ENCODE measurements at regions not wholly inside any gene's neighbourhood (a gene's known extent, or its start where the extent isn't known, plus 50 kb on each side); places are given as distances from the start of the nearest gene placed in this dataset.

DNA sequence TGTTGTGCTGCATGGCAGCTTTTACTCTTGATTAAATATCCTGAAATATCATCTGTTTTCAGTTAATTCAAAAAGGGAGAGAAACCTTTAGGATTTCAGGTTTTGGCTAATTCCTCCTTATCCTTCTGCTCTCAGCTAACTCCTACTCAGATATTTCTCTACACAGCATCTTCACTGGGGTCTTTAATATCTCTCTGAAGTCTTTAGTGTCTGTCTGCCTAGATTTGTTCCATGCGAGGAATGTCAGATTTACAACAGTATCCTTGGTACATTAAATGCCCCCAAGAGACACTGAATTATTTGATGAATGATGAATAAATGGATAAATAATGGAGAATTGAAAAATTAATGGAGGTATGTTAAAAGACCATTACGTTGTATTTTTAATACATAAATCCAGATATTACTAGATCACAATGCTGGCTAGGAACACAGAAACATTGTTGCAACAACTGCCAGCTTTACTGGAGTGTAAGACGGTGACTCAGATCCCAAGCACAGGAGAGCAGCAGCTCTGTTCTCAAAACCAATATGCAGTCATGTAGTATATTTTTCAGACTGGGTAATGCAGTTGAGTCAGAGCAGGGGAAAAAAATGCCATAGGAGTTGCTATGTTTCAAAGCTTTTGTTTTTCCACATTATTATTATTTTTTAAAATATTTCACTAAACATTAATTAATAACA is 388.0 kb upstream of the SYT4 start:
- intact Hi-C loops (cut with DNase I; ENCODE audit: low total_unique reads), result no loop called here
- DNase-seq, result no peak
- TF ChIP-seq, protein P1, sequence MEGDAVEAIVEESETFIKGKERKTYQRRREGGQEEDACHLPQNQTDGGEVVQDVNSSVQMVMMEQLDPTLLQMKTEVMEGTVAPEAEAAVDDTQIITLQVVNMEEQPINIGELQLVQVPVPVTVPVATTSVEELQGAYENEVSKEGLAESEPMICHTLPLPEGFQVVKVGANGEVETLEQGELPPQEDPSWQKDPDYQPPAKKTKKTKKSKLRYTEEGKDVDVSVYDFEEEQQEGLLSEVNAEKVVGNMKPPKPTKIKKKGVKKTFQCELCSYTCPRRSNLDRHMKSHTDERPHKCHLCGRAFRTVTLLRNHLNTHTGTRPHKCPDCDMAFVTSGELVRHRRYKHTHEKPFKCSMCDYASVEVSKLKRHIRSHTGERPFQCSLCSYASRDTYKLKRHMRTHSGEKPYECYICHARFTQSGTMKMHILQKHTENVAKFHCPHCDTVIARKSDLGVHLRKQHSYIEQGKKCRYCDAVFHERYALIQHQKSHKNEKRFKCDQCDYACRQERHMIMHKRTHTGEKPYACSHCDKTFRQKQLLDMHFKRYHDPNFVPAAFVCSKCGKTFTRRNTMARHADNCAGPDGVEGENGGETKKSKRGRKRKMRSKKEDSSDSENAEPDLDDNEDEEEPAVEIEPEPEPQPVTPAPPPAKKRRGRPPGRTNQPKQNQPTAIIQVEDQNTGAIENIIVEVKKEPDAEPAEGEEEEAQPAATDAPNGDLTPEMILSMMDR (IDR thresholded peaks at IDR 0.05), result no peak
- Histone ChIP-seq H3K9me3 (no peaks in the 10 kb centered on the region), H3K4me1 (no peaks in the 10 kb centered on the region), H3K4me3 (no peak overlapping the region), H3K27ac (no peak overlapping the region), H3K27me3 (no peaks in the 10 kb centered on the region), H3K36me3 (no peaks in the 10 kb centered on the region)

DNA sequence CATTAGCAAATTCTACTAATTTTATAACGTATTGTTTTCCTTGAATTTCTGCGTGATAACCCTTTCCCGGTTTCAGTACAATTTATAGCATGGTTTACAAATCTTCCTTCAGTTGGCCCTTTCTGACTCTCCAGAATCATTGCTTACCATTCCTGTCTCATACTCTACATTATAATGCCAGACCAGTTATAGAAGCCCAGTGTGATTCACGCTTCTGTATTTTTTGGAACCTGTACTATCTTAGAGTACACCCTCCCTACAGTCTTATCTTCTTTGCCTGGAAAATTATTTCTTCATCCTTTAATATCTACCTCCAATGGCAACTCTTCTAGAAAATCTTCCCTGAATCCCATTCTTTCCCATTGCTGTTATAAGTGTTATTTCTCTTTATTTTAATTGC is 391.6 kb upstream of the SYT4 start:
- no peak for DNase-seq
- H3K36me3 ChIP-seq, result no peaks in the 10 kb centered on the region
- intact Hi-C loops (cut with DNase I; ENCODE audit: low total_unique reads), result no loop called here
- TF ChIP-seq, protein P1 (IDR thresholded peaks at IDR 0.05), result no peak
- no peaks in the 10 kb centered on the region for H3K9me3 ChIP-seq
- no peak overlapping the region for H3K4me3 ChIP-seq
- no peaks in the 10 kb centered on the region for H3K4me1 ChIP-seq
- no peak overlapping the region for H3K27ac ChIP-seq
- H3K27me3 ChIP-seq, result no peaks in the 10 kb centered on the region

DNA sequence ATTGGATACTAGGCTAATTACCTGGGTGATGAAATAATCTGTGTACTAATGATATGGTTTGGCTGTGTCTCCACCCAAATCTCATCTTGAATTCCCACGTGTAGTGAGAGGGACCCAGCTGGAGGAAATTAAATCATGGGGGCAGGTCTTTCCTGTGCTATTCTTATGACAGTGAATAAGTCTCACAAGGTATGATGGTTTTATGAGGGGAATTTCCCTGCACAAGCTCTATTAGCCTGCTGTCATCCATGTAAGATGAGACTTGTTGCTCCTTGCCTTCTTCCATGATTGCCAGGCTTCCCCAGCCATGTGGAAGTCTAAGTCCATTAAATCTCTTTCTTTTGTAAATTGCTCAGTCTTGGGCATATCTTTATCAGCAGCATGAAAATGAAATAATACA is 394.1 kb upstream of the SYT4 start:
- H3K4me1 ChIP-seq, result no peaks in the 10 kb centered on the region
- H3K27ac ChIP-seq, result no peak overlapping the region
- H3K4me3 ChIP-seq, result no peak overlapping the region
- no peaks in the 10 kb centered on the region for H3K27me3 ChIP-seq
- intact Hi-C loops (cut with DNase I; ENCODE audit: low total_unique reads), result no loop called here
- no peaks in the 10 kb centered on the region for H3K36me3 ChIP-seq
- no peak for DNase-seq
- H3K9me3 ChIP-seq, result no peaks in the 10 kb centered on the region
- TF ChIP-seq, protein P1 (IDR thresholded peaks at IDR 0.05), result no peak

DNA sequence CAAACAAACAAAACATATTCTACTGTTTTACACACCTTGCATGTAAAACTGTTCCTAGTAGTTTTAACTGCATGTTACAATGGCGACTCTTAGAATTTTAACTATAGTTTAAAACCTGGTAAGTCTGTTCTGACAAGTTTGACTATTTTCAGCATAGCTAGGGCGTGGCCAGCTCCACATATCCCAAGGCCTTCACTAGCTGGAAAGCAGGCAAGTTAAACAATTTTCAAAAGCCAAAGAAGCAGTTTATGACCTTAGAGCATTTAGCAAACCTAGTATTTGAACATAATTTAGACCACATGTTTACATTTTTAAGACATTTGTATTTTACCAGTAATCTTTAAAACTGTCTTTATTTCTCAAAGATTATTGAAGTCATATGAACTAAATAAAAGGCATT is 402.8 kb upstream of the SYT4 start:
- no peak overlapping the region for H3K27ac ChIP-seq
- H3K4me1 ChIP-seq, result no peaks in the 10 kb centered on the region
- H3K4me3 ChIP-seq, result no peak overlapping the region
- H3K27me3 ChIP-seq, result no peaks in the 10 kb centered on the region
- no peak for DNase-seq
- intact Hi-C loops (cut with DNase I; ENCODE audit: low total_unique reads), result no loop called here
- no peaks in the 10 kb centered on the region for H3K9me3 ChIP-seq
- TF ChIP-seq, protein P1 (IDR thresholded peaks at IDR 0.05), result no peak
- H3K36me3 ChIP-seq, result no peaks in the 10 kb centered on the region

DNA sequence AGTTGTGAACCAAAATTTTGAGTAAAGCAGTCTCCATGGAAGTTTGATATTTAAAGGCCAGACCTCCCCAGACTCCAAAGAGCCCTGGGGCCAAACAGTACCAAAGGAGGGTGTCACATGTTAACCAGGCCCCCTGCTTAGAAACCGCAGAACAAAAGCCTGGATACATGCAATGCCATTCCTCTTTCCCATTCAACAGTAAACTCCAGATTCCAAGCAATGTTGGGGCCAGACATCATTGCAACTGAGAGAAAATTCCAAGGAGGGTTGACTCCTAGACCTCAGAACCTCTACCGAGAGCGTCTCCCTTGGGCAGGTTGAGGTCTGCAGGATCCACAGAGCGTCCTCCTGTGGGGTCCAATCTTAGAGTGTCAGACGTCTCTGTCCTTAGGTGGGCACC is 404.4 kb upstream of the SYT4 start:
- Histone ChIP-seq H3K27me3 (no peaks in the 10 kb centered on the region), H3K27ac (no peak overlapping the region), H3K4me1 (no peaks in the 10 kb centered on the region), H3K4me3 (no peak overlapping the region), H3K9me3 (no peaks in the 10 kb centered on the region), H3K36me3 (no peaks in the 10 kb centered on the region)
- intact Hi-C loops (cut with DNase I; ENCODE audit: low total_unique reads), result no loop called here
- no peak for DNase-seq
- TF ChIP-seq, protein P1 (IDR thresholded peaks at IDR 0.05), result no peak

DNA sequence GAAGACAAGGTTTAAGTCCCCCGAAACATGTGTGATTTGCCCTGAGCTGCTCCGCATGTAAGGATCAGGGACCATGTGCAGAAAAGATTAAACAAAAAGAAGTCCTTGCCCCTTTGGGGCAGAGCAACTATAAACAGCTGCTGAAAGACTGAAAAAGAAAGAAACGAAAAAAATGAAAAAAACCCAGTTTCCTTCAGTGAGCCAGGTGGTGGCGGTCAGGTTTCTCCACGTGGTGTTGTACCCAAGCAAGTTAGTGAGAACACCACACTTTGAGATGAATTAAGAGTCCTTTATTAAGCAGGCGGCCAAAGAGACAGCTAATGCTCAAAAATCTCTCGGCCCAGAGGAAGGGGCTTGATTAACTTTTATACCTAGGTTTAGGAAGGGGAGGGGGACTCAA is 404.9 kb upstream of the SYT4 start:
- Histone ChIP-seq H3K36me3 (no peaks in the 10 kb centered on the region), H3K27ac (no peak overlapping the region), H3K4me1 (no peaks in the 10 kb centered on the region), H3K9me3 (no peaks in the 10 kb centered on the region), H3K27me3 (no peaks in the 10 kb centered on the region), H3K4me3 (no peak overlapping the region)
- TF ChIP-seq, protein P1 (IDR thresholded peaks at IDR 0.05), result no peak
- no peak for DNase-seq
- intact Hi-C loops (cut with DNase I; ENCODE audit: low total_unique reads), result no loop called here

Measured in tibial artery (tissue), 4 donors.